Stimulated activated CD8-positive, alpha-beta memory T cell treated with anti-CD3 and anti-CD28 coated beads, Interleukin-4, amount 100 ng/mL, for 1 hour (primary cell): ENCODE measurements at regions not wholly inside any gene's neighbourhood (a gene's known extent, or its start where the extent isn't known, plus 50 kb on each side); places are given as distances from the start of the nearest gene placed in this dataset.
"Not testable (repeated sequence)": the region's sequence is repeated elsewhere in the genome, so short reads cannot be mapped to it uniquely, and the experiment has no call there.

Experiments
- DNase-seq, 2 donors: peaks; one replicate each; pipeline ENCODE4 v3.0.0-alpha.2; 2020; ENCODE audit warnings: low read depth in 2 of 2, low spot score in 1 of 2

DNA sequence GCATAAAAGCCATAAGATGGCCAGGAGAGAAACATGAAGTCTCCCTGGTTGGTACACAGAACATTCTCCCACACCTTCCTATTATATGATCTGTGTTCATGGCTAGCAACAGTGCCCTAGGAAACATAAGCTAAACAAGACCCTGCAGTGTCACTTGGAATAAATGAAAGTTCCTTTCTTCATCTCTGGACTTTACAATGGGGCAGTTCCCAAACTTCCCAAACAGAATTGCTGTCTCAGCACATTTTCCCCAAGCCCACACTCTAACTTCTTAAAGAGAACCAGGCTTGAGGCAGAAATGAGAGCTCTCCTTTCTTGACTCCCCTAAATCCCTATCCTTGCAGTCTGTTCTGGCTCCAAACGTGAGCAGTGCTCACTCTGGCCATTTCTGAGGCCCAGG lies 173.2 kb upstream of the CREB1 start:
- DNase-seq = no peak

DNA sequence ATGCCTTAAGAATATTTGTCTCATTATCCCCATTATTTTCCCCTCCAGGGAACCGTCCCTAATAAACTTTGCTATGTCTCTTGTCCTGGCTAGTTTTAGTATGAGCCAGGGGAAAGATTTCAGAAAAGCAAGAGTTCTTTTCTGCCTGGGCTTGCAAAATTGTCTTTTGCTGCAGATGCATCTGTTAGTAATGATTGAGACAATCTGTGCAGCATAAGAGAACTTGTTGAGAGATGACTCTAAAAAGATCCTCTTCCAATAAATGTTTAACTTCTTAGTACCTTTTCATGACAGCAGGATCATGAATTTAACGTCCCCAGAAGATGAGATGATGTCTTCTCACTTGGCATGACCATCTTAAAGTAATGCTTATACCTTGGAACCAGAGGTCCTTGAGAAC lies 172.5 kb upstream of the CREB1 start:
- DNase-seq = no peak

DNA sequence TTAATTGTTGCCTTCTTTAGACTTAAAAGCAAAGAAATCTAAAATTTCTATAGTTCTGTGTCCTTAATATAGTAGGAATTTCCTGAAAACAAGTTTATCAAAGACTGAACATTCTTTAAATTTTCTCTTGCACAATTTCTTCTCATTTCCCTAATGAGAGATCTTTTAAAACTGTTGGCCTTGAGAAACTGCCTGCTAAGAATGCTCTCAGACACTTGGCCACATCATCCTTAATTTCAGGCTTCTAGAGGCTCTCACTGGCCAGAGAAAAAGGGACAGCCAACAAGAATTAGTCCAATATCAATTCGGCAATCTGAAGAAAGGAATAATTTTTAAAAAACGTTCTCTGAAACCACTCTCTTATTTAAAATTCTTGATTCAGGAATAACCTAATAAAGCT lies 167.0 kb upstream of the CREB1 start:
- DNase-seq = no peak

DNA sequence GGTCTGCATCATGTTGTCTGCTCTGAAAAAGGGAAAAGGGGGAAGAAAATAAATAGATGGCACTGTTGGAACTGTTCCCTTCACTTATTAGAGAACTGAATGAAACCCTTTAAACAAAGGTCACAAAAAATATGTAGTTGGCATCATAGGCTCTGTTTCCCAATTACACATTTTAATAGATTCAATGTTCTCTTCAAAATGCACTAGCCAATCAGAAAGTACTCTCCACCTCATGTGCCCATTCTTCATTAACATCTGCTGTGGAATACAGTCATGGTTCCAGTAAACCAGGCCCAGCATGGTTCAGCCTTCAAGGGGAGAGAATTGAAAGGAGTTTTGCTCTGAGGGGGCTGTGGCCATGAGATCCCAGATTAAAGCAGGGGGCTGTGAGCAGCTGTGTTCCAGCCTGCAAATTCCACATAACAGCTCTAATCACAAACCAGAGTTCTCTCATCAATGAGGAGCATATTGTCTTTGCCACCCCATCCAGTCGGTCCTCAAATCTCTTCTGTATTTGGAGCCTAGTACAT lies 165.9 kb upstream of the CREB1 start:
- no peak for DNase-seq

DNA sequence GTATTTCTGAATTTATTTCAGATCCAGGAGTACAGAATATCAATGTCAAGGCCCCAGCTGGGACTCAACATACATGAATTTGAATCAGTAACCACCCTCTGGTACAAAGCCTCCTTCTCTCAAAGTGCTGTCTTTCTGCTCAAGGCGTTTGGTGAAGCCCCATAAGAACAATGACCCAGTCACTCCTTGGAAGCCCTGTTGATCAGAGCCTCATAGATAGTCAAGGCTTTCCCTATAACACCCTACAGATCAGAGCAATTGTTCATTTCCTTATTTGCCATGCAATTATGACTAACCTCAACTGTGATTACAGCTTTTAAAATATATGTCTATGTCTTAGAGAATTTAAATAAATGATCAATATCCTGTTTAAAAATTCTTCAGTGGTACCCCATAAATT lies 159.1 kb upstream of the CREB1 start:
- DNase-seq = no peak

DNA sequence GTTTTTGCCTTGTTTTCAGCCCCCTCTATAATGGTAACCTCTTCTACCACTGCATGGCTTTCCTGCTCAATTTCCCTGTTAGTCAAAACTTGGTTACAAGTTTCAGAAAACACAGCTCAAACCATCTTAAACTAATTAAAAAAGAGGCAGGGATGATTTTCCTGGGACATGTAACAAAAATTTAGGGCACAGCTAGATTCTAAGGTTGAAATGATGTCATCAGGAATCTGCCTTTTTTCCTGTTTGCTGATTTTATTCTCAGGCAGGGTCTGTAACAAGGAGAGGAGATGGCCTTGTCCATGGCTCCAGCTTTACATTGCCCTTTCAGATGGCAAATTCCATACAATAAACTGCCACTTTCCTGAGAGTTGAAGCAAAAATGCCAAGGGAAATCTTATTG lies 157.9 kb upstream of the CREB1 start:
- DNase-seq = no peak

DNA sequence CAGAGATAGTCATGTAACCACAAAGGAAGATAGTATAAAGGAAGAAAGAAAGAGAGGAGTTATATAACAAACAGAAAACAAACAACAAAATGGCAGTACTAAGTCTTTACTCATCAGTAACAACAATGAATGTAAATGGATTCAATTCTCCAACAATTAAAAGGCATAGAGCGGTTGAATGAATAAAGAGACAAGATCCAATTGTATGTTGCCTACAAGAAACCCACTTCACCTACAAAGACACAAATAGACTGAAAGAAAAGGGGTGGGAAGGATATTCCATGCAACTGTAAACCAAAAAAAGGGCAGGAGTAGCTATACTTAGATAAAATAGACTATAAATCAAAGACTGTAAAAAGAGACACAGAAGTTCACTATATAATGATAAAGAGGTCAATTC lies 157.3 kb upstream of the CREB1 start:
- no peak for DNase-seq

DNA sequence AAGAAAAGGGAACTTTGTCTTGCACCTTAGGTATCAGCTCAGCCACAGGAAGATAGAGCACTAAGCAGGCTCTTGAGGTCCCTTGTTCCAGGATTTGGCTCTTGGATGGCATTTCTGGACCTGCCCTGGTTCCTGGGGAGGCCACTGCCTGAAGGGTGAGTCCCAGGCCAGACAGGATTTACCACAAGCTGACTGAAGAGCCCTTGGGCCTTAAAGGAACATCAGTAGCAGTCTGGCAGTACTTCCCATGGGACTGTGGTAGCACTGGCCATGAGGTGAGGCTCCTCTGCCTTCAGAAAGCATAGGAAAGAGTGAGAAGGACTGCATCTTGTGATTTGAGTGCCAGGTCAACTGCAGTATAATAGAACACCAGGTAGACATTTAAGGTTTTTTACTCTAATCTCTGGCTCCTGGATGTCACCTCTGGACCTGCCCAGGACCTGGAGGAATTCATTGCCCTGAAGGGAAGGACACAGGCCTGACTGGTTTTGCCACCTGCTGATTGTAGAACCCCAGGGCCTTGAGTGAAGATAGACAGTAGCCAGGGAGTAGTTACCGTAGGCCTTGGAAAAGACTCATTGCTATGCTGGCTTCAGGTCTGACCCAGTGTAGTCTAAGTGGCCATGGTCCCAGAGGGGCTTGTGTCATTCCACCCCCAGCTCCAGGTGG lies 154.4 kb upstream of the CREB1 start:
- DNase-seq = no peak

DNA sequence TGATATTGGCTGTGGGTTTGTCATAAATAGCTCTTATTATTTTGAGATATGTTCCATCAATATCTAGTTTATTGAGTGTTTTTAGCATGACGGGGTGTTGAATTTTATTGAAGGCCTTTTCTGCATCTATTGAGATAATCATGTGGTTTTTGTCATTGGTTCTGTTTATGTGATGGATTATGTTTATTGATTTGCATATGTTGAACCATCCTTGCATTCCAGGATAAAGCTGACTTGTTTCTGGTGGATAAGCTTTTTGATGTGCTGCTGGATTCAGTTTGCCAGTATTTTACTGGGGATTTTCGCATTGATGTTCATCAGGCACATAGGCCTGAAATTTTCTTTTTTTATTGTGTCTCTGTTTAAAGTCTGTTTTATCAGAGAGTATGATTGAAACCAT lies 151.1 kb upstream of the CREB1 start:
- not testable (repeated sequence) for DNase-seq

DNA sequence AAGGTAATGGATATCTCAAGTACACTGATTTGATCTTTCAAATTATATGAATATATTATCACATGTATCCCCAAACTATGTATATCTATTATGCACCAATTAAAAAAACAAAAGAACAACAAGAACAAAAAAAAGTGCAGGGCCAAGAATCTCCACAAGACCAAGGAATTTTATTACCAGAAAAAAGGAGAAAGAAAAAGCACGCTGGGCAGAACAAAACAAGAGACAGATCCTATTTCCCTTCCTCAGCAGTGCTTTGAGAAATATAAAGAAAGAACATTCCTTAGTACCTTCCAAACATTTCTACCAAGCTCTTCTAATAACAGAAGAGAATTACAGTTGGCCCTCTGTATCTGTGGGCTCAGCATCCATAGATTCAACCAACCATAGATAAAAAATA lies 144.7 kb upstream of the CREB1 start:
- no peak for DNase-seq

DNA sequence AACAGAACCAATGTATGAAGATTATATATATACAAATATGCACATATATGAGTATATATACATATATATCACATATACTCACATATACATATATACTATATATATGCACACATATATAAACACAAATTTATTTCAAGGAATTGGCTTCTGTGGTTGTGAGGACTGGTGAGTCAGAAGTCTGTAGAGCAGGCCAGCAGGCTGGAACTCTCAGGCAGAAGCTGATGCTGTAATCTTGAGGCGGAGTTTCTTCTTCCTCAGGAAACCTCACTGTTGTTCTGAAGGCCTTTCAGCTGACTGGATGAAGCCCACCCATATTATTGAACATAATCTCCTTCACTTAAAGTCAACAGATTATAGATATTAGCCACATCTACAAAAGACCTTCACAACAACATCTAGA lies 143.9 kb upstream of the CREB1 start:
- DNase-seq = no peak

DNA sequence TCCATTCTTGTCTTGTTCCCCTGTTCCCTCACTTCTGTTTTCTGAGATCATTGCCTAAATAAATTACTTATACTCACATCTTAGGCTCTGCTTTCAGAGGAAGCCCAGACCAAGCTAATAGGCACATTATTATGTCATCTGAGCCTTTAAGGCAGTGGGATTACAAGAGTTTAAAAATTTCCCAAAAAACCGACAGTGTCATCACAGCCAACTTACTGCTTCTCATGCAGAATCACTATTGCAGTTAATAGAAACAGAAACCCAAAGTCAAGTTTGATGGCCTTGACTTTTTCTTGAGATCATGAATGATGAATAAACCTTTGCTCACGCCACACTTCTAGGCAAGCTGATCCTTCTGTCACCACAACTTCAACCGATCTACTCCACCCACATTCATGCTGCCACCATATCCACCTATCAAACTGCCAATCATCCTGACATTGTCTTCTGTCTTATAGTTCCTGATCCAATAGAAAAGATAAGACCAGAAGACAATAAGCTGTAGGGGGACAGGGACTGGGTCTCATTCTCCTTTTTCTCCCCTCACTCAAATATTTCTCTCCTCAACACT lies 142.7 kb upstream of the CREB1 start:
- no peak for DNase-seq

DNA sequence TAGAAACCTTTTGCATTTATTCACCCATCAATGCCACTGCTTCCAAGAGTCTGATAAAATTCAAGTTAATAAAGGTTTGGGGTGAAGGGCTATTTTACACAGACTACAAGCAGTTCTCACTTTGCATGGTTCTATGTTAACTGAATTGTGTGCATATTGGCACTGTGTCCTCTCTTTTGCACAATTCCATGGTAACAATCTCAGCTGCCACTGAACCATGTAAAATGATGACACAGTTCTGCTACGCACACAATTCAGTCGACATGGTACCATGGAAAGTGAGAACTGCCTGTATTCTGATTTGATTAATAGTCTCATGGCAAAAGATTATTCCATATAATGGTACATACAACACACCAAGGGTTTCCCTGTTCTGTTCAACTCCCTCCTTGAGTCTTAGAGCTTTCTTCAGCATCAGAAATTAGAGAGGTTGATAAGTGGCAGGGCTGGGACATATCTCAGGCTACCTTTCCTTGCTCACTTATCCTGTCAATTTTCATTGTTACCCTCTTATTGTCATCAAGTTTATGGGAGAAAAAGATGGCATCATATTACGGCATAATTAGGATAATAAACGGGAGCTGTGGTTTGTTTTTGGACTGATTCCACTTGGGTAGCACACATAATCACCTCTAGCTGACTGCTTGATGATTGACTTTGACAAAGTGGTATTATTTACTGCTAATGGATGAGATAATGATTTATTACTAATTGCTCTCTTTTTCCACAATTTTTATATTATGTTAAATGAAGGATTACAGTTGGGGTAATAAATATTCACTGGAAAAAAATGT lies 139.3 kb upstream of the CREB1 start:
- DNase-seq = no peak

DNA sequence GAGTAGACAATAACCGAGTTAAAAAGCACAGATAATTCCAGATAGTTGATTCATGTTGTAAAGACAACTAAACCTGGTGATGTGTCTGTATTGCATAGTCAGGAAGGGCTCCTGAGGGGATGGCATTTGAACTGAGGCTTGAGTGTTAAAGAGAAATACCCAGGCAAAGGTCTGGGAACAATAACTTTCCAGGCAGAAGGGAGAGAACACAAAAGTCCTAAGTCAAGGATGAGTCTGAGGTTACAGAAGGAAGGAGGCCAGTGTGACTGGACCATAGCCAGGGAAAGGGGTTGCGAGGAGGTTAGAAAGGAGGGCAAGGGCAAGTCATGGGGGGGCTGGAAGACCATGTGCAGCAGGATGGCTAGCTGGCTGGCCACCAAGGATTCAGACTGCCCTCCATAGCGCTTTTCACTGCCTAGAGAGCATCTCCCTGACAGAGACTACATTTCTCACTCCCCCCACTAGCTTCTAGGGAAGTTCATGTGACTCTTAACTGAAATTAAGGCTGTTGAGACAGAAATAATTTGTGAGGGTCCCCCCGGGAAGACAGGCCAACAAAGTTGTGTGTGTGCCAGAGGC lies 135.5 kb upstream of the CREB1 start:
- DNase-seq = no peak

DNA sequence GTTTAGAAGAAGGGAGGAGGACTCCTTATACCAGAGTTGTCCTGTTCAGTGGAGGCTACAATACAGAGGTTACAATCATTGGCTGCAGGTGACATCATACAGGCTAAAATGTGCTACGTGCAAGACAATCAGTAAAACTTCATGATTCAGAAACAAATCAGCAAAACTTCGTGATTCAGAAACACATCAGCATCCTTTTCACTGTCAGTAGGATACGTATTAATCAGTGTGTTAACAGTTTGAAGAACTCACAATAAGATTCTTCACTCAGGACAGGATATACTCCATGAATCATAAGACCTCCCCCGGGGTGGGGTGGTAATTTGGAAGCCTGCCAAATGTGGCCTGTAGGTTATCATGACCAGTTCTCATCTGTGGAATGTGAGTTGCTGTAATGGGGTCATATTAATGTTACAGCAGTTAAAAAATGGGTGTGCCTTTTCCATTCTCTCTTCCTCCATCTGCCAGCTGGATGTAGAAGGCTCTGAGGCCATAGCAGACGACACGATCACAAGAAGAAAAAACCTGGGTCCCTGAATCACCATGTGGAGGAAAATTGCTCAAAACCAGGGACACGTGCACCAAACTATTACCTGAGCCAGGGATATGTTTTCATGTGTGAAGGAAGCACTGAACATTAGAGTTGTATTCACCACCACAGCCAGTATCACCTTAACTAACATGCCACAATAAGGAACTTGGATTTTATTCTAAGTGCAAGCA lies 134.8 kb upstream of the CREB1 start:
- no peak for DNase-seq

DNA sequence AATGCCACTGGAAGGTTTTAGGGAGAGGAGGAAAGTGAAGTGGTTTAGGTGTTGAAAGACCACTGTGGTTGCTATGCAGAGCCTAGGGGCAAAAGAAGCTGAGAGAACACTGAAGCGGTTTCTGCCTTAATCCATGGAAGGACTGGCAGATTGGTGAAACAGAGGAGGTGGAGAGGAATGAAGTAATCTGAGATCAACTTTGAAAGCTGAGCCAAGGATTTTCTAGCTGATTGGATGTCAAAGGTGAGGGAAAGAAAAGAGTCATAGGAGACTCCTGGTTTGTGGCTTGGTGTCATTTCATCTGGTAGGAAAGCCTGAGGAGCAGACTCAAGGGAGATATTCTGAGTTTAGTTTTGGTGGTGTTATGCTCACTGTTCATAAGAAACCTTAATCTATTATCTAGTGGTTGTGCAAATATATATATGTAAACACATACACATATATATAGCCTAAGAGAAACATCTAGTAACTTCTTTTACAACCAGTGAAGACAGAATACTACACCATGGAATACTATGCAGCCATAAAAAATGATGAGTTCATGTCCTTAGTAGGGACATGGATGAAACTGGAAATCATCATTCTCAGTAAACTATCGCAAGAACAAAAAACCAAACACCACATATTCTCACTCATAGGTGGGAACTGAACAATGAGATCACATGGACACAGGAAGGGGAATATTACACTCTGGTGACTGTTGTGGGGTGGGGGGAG lies 134.1 kb upstream of the CREB1 start:
- no peak for DNase-seq

DNA sequence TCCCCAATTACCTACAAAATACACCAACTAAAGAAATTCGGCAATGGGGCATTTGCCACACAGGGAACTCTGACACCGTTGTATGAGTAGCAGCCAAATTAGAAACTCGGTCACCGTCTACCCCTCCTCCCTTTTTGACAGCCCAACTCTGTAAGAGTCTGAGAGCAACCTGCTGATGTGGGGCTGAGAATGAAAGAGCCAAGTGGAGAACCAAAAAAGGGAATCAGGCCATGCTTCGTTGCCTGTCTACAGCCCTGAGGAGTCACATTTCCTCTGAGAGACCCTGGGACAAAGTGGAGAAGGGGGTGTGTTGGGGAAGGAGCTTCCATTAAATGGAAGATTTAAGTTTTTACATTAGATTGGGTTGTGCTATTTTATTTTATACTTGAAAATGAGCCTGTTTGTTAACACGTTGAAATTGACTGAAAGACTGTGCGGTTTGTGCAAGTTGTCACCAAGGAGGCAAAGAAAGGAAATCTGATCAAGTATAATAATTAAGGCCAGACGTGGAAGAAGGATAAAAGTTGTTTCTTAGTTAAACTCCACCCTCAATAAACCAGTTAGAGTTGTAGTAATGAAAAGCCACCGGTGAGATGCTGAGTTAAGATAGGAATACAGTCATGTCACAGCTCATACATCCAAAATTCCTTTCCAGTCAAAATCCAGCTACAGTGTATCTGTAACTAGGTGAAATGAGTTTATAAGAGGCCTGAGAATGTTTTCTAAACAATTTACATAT lies 131.7 kb upstream of the CREB1 start:
- no peak for DNase-seq

DNA sequence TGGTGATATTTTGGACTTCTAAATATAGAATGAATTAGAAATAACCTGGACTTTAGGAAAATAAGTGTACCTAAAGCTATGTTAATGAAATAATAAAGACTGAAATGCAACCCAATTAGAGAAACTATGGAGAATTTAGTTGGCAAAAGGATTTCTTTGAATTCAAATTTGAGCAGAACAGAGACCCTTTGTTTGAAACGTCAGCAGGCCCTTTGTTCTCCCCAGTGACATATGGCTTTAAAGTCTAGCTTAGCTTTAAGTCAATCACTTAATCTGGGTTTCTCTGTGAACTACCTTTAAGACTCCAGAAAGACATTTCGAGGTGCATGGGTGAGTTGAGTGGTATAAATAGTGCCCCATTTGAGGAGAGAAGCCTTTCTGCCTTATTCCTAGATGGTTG lies 130.5 kb upstream of the CREB1 start:
- no peak for DNase-seq

DNA sequence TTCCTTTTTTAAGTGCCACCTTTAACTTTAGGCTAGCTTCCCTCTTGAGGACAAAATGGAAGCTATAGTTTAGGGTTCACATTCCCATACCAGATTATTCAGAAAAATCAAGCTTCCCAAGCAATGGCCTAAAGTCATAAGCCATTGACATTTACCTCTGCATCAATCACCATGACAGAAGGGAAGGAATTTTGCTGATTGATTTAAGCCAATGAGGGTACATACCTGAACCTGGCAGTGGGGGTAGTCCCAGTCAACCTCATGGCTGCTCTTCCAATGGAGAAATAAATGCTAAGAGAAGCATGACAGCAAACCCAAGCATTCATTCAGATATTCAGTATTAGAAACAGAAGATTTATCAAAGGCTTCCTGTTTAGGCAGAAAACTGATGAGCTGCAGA lies 128.4 kb upstream of the CREB1 start:
- DNase-seq = no peak

DNA sequence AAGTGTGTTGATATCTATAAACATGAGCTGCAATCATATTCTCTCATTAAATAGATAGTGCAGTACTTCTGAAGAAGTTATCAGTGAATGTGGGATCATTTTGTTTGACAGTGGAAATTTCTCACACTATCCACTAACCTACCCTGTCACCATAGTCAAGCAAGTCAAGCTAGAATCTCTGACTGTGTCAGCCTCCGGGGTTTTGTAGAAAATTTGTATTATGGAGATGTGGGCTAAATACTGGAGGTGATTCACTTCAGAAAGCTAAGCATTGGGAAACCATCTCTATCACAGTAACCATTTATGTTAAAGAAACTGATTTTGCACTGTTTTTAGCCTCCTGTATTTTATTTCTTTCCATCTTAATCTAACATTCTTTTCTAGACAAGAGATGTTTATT lies 126.6 kb upstream of the CREB1 start:
- DNase-seq = no peak
